Right lobe of liver (tissue), 6 donors: ENCODE measurements at regions not wholly inside any gene's neighbourhood (a gene's known extent, or its start where the extent isn't known, plus 50 kb on each side); places are given as distances from the start of the nearest gene placed in this dataset.

Experiments
- ATAC-seq, 4 donors: fragments of 200-7000 bp; cut with Tn5 transposase; one replicate each; pipeline ENCODE4 v1.9.1; 2020; ENCODE audit warnings: mild to moderate bottlenecking in 4 of 4, moderate library complexity in 4 of 4
- DNase-seq, 3 donors: peaks; one replicate each; pipeline ENCODE4 v3.0.0-alpha.2; 2020
- H3K27ac ChIP-seq, 3 donors: fragments of 200-600 bp; one replicate each; pipeline ENCODE4 v1.8.0; 2022
- H3K27me3 ChIP-seq, 2 donors: fragments of 200-600 bp; one replicate each; pipeline ENCODE4 v1.8.0; 2022
- H3K36me3 ChIP-seq, 4 donors: fragments of 200-600 bp; sonication (generic) in 1 of 4; one replicate each; pipeline versions ENCODE4 v1.5.1 to v1.8.0; 2017 to 2022; ENCODE audit warnings: control low read depth in 1 of 4
- H3K4me1 ChIP-seq, 4 donors: fragments of 200-600 bp; sonication (generic) in 1 of 4; one replicate each; pipeline versions ENCODE4 v1.5.1 to v1.8.0; 2017 to 2022; ENCODE audit warnings: control low read depth in 1 of 4
- H3K4me3 ChIP-seq, 3 donors: fragments of 200-600 bp; one replicate each; pipeline ENCODE4 v1.8.0; 2022
- H3K9me3 ChIP-seq, 4 donors: fragments of 200-600 bp; sonication (generic) in 1 of 4; one replicate each; pipeline versions ENCODE4 v1.5.1 to v1.8.0; 2017 to 2022; ENCODE audit warnings: control low read depth in 1 of 4
- CTCF ChIP-seq, 4 donors: fragments of 200-600 bp in 3 of 4; fragments of 450-650 bp in 1 of 4; IDR thresholded peaks; one replicate each; pipeline versions ENCODE4 v1.5.1 to v1.8.0; 2016 to 2022; ENCODE audit warnings: antibody characterized with exemption in 4 of 4, mild to moderate bottlenecking in 2 of 4
- POLR2A ChIP-seq: fragments of 450-650 bp; IDR thresholded peaks from one replicate; pipeline ENCODE4 v1.6.1; 2017; ENCODE audit warnings: antibody characterized with exemption, mild to moderate bottlenecking
- WGBS: methylation state at CpG from one replicate; pipeline ENCODE4 v1.1.6; 2018; ENCODE audit warnings: low coverage, low lambda C conversion rate; ENCODE audit not compliant: insufficient coverage; ENCODE audit errors: missing lambda C conversion rate; 5-methylcytosine and 5-hydroxymethylcytosine counted together
- intact Hi-C, 2 donors: fragments of 100-400 bp; cut with DNase I; formaldehyde crosslinking; loops; one replicate each; pipeline versions ENCODE4 v1.11.2 to v1.14.1; 2022
- donor health status: DM: no; HTN: yes; CAD: no.
- donor health status: DM: no; HTN: no; CAD: no.
- donor health status: DM: no; HTN: no; CAD: no.
- donor health status: DM: no; HTN: yes; CAD: no.
- donor health status: DM: no; HTN: yes; CAD: no.

GRCh38 chr21:41668051-41668541 is 98.8 kb downstream of the RIPK4 start:
- Histone ChIP-seq H3K27me3 (no peaks in the 10 kb centered on the region), H3K27ac (no peak overlapping the region), H3K9me3 (no peaks in the 10 kb centered on the region), H3K4me1 (peaks cover 0 to 7% (median 0%) of the 10 kb centered on the region in 4 donors), H3K4me3 (no peak overlapping the region), H3K36me3 (no peaks in the 10 kb centered on the region)
- ATAC-seq (no peak), DNase-seq (peak in 1 of 3 donors; percentile 10)
- intact Hi-C loops: no loop called here
- no CpG with 5 or more reads among the region's 11 CpGs for WGBS
- TF ChIP-seq CTCF (IDR thresholded peaks at IDR 0.05) (no peak), POLR2A (no peak)

DNA sequence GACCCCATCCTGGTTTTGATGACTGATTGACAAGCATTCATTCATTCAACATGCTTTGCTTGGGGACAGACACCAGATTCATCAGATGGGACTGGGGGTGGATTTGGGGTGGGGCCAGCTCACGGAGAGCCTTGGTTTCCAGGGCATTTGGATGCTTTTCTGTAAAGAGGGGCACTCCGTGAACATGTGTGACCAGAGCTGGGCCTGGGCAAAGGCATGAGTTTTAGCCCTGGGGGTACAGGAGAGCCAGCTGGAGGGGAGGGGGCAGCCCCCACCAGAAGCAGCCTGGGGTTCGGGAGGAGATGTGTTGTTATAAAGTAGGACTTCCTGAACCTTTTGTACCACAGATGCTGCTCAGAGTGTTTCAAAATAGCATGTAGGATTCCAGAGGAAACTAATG is 99.7 kb downstream of the RIPK4 start:
- Histone ChIP-seq H3K9me3 (no peaks in the 10 kb centered on the region), H3K36me3 (no peaks in the 10 kb centered on the region), H3K4me3 (no peak overlapping the region), H3K27me3 (no peaks in the 10 kb centered on the region), H3K27ac (no peak overlapping the region), H3K4me1 (peaks cover 0 to 7% (median 0%) of the 10 kb centered on the region in 4 donors)
- 83% methylated on average over 1 of the region's 3 CpGs for WGBS
- ATAC-seq: no peak
- intact Hi-C loops: no loop called here
- DNase-seq: no peak
- TF ChIP-seq CTCF (IDR thresholded peaks at IDR 0.05): no peak
- no peak for TF ChIP-seq POLR2A

- Histone ChIP-seq H3K27ac (no peak overlapping the region), H3K9me3 (no peaks in the 10 kb centered on the region), H3K4me3 (no peak overlapping the region), H3K36me3 (no peaks in the 10 kb centered on the region), H3K27me3 (no peaks in the 10 kb centered on the region), H3K4me1 (peaks cover 0 to 7% (median 0%) of the 10 kb centered on the region in 4 donors)
- ATAC-seq: peak in 2 of 4 donors; percentile 3 to 41
- 65% methylated on average over 6 of the region's 7 CpGs for WGBS
- no peak for TF ChIP-seq CTCF (IDR thresholded peaks at IDR 0.05)
- no peak for TF ChIP-seq POLR2A
- DNase-seq: no peak
- intact Hi-C loops: no loop called here
These were observed 100.2 kb downstream of the RIPK4 start for GRCh38 chr21:41666641-41667081.

GRCh38 chr21:41665766-41666595 is 100.9 kb downstream of the RIPK4 start:
- DNase-seq (no peak), ATAC-seq (no peak)
- peaks cover 0 to 7% (median 0%) of the 10 kb centered on the region in 4 donors for H3K4me1 ChIP-seq
- H3K36me3 ChIP-seq: no peaks in the 10 kb centered on the region
- no peak overlapping the region for H3K4me3 ChIP-seq
- H3K27ac ChIP-seq: no peak overlapping the region
- H3K27me3 ChIP-seq: no peaks in the 10 kb centered on the region
- WGBS: 87% methylated on average over 3 of the region's 16 CpGs
- no peaks in the 10 kb centered on the region for H3K9me3 ChIP-seq
- TF ChIP-seq CTCF (IDR thresholded peaks at IDR 0.05): no peak
- TF ChIP-seq POLR2A: no peak
- intact Hi-C loops: no loop called here
